Cardiac fibroblast (primary cell): ENCODE measurements at regions not wholly inside any gene's neighbourhood (a gene's known extent, or its start where the extent isn't known, plus 50 kb on each side); places are given as distances from the start of the nearest gene placed in this dataset.

Experiments
- DNase-seq, 2 donors: peaks; one replicate each; pipeline versions ENCODE4 v3.0.0 to v3.0.0-alpha.2; 2010; ENCODE audit warnings: low read depth in 2 of 2
- H3K4me3 ChIP-seq, 2 donors: replicated peaks in 1 of 2; 1 replicate in 1 of 2; 2 replicates in 1 of 2; pipeline ENCODE4 v1.5.1; 2011; ENCODE audit warnings: low read depth in 2 of 2, low read length in 2 of 2, mild to moderate bottlenecking in 2 of 2, moderate library complexity in 1 of 2
- TF ChIP-seq, protein P1 (sequence below): IDR thresholded peaks from one replicate; pipeline ENCODE4 v1.5.1; 2011; ENCODE audit warnings: low read depth, mild to moderate bottlenecking, low read length, inconsistent platforms

DNA sequence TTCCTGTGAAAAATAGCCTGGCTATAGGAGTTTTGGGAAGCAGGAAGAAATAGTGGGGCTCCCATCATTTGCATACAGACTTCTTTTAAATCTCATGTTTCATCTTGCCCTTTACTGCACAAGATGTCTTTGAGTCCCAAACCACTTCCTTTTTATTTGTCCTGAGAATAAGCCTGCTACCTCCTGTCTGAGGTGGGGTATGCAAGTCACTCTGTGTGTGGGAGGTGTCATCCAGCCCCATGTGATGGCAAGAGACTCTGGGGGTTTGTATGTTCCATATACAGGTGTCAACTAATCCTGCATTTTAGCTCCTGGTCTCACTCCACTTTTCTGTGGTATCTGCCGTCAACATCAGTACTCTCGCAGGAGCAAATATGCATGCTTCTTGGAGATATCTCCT is 102.0 kb downstream of the OTOL1 start:
- TF ChIP-seq, protein P1, sequence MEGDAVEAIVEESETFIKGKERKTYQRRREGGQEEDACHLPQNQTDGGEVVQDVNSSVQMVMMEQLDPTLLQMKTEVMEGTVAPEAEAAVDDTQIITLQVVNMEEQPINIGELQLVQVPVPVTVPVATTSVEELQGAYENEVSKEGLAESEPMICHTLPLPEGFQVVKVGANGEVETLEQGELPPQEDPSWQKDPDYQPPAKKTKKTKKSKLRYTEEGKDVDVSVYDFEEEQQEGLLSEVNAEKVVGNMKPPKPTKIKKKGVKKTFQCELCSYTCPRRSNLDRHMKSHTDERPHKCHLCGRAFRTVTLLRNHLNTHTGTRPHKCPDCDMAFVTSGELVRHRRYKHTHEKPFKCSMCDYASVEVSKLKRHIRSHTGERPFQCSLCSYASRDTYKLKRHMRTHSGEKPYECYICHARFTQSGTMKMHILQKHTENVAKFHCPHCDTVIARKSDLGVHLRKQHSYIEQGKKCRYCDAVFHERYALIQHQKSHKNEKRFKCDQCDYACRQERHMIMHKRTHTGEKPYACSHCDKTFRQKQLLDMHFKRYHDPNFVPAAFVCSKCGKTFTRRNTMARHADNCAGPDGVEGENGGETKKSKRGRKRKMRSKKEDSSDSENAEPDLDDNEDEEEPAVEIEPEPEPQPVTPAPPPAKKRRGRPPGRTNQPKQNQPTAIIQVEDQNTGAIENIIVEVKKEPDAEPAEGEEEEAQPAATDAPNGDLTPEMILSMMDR = no peak
- H3K4me3 ChIP-seq = no peak overlapping the region
- DNase-seq = no peak

DNA sequence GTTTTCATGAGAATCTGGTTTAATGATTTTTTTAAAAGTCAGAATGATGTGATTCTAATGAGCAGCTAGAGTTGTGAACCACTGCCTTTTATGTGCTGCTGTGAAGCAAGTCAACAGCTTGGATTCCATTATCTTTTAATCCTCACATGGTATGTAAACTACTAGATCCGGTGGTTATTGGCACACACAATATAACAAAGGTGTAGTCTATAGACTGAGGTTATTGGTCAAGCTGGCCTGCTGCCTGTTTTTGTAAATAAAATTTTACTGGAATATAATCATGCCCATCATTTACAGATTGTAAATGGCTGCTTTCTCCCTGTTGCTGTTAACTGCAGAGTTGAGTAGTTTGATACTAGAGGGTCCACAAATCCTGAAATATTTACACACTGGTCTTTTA is 103.1 kb downstream of the OTOL1 start:
- no peak for DNase-seq
- H3K4me3 ChIP-seq = no peak overlapping the region
- TF ChIP-seq, protein P1 = no peak

DNA sequence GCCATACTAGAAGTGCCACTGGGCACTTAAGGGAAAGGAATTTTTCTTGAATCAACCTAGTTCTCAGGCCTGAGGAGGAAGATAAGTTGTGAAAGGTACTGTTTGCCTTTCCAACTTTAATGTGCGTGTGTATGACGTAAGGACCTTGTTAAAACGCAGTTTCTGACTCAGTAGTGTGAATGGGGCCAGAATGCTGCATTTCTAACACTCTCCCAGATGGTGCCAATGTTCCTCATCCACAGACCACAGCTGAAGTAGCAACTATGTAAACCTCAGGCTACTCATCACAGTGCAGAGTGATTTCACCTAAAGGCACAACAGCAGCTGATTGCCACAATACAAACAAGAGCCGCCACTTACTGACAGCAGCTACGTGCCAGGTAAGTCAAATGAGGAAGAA is 103.6 kb downstream of the OTOL1 start:
- TF ChIP-seq, protein P1 = no peak
- peak in 1 of 2 donors; percentile 2 for DNase-seq
- no peak overlapping the region for H3K4me3 ChIP-seq

GRCh38 chr3:161602475-161602874 is 105.9 kb downstream of the OTOL1 start:
- H3K4me3 ChIP-seq = no peak overlapping the region
- peak in 1 of 2 donors; percentile 3 for DNase-seq
- TF ChIP-seq, protein P1 = no peak

- H3K4me3 ChIP-seq = no peak overlapping the region
- DNase-seq = no peak
- TF ChIP-seq, protein P1 = no peak
Observed at GRCh38 chr3:161602918-161603317, 106.3 kb downstream of the OTOL1 start.

DNA sequence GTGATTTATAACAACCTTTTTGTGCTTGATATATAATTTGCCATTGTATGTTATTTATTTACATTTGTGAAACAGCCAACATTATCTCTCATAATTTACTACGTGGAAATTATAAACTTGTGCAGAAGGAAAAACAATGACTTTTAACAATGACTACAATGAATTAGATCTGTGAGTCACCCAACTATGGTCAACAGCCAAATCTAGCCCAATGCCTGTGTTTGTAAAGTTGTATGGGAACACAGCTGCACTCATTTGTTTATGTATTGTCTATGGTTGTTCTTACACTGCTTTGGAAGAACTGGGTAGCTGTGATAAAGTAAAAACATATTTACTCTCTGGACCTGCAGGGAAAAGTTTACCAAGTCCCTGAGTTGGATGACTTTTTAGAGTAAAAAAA is 110.4 kb downstream of the OTOL1 start:
- no peak overlapping the region for H3K4me3 ChIP-seq
- peak in 1 of 2 donors; percentile 30 for DNase-seq
- TF ChIP-seq, protein P1 = no peak

DNA sequence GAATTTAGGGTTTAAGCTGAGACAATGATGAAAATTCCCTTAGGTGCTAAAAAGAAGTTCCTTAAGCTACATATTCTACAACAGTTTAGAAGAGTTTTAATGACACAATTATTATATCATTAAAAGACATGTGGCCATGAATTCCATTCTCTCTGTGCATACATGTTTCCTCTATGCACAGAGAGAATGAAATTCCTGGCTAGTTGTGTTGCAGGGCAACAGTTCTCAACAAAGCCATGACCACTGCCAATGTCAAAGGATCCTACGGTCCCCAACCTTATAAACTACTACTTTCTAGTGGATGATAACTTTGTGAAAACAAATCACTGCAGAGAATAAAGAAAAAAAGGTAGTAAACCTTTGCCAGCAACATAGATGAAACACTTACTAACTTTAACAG is 122.7 kb downstream of the OTOL1 start:
- TF ChIP-seq, protein P1 = no peak

More for the DNA sequence above, 122.7 kb downstream of the OTOL1 start:
- no peak overlapping the region for H3K4me3 ChIP-seq
- DNase-seq = no peak
